Choroid plexus epithelial cell (primary cell): ENCODE measurements at regions not wholly inside any gene's neighbourhood (a gene's known extent, or its start where the extent isn't known, plus 50 kb on each side); places are given as distances from the start of the nearest gene placed in this dataset.
"Not testable (repeated sequence)": the region's sequence is repeated elsewhere in the genome, so short reads cannot be mapped to it uniquely, and the experiment has no call there.

ENCODE experiments used
- DNase-seq: peaks from one replicate; pipeline ENCODE4 v3.0.0-alpha.2; 2010; ENCODE audit warnings: low read depth
- H3K4me3 ChIP-seq: 2 replicates; pipeline ENCODE4 v1.5.1; 2011; ENCODE audit warnings: low read depth, mild to moderate bottlenecking, control low read depth, low read length, moderate library complexity
- CTCF ChIP-seq: conservative IDR thresholded peaks from 2 replicates; pipeline ENCODE4 v1.5.1; 2011; ENCODE audit warnings: low read depth, mild to moderate bottlenecking, control low read depth, inconsistent platforms, low read length, moderate library complexity

- H3K4me3 ChIP-seq: no peak overlapping the region
- TF ChIP-seq CTCF: no peak
- peak; percentile 26 for DNase-seq
Measured at GRCh38 chrX:20693078-20693477, 426.4 kb upstream of the RPS6KA3 start.

GRCh38 chrX:20686256-20686655, 419.5 kb upstream of the RPS6KA3 start:
- no peak for DNase-seq
- H3K4me3 ChIP-seq: no peak overlapping the region
- TF ChIP-seq CTCF: no peak

GRCh38 chrX:20685652-20686051, 418.9 kb upstream of the RPS6KA3 start:
- TF ChIP-seq CTCF: no peak
- peak; percentile 2 for DNase-seq
- no peak overlapping the region for H3K4me3 ChIP-seq

GRCh38 chrX:20681683-20682082, 415.0 kb upstream of the RPS6KA3 start:
- no peak overlapping the region for H3K4me3 ChIP-seq
- no peak for DNase-seq
- TF ChIP-seq CTCF: no peak

- TF ChIP-seq CTCF: no peak
- peak; percentile 8 for DNase-seq
Measured at GRCh38 chrX:20680998-20681397, 414.3 kb upstream of the RPS6KA3 start.

GRCh38 chrX:20672476-20672875, 405.8 kb upstream of the RPS6KA3 start:
- no peak for TF ChIP-seq CTCF
- DNase-seq: no peak
- no peak overlapping the region for H3K4me3 ChIP-seq

More at GRCh38 chrX:20680998-20681397, 414.3 kb upstream of the RPS6KA3 start:
- no peak overlapping the region for H3K4me3 ChIP-seq

GRCh38 chrX:20671746-20672145, 405.0 kb upstream of the RPS6KA3 start:
- not testable (repeated sequence) for H3K4me3 ChIP-seq, DNase-seq

GRCh38 chrX:20670611-20671010, 403.9 kb upstream of the RPS6KA3 start:
- DNase-seq: no peak
- no peak for TF ChIP-seq CTCF
- no peak overlapping the region for H3K4me3 ChIP-seq
